Kidney (tissue), 13 donors: ENCODE measurements at regions not wholly inside any gene's neighbourhood (a gene's known extent, or its start where the extent isn't known, plus 50 kb on each side); places are given as distances from the start of the nearest gene placed in this dataset.

ENCODE experiments used
- DNase-seq, 5 donors: peaks; one replicate each; pipeline ENCODE4 v3.0.0-alpha.2; 2013 to 2020
- FAIRE-seq: peaks from 2 replicates; lab custom pipeline; 2012; peaks lifted over from hg19 to GRCh38; lab: Jason Lieb, UNC
- H3K27ac ChIP-seq, 2 donors: one replicate each; pipeline ENCODE4 v1.7.0; 2013; ENCODE audit warnings: low read depth in 2 of 2, low read length in 2 of 2, inconsistent platforms in 1 of 2
- H3K27me3 ChIP-seq: one replicate; pipeline ENCODE4 v1.7.1; 2013; ENCODE audit warnings: low read length, inconsistent platforms; ENCODE audit not compliant: control insufficient read depth, insufficient read depth
- H3K36me3 ChIP-seq, 3 donors: one replicate each; pipeline versions ENCODE4 v1.7.0 to v1.7.1; 2013; ENCODE audit warnings: low read length in 3 of 3, control low read depth in 1 of 3, inconsistent platforms in 1 of 3; ENCODE audit not compliant: insufficient read depth in 3 of 3, control insufficient read depth in 2 of 3
- H3K4me1 ChIP-seq, 3 donors: one replicate each; pipeline versions ENCODE4 v1.7.0 to v1.7.1; 2013; ENCODE audit warnings: low read length in 3 of 3, inconsistent platforms in 1 of 3, low read depth in 1 of 3; ENCODE audit not compliant: control insufficient read depth in 2 of 3, insufficient read depth in 2 of 3
- H3K4me3 ChIP-seq, 3 donors: one replicate each; pipeline versions ENCODE4 v1.7.0 to v1.8.1; 2013; ENCODE audit warnings: low read length in 3 of 3, control low read depth in 1 of 3, inconsistent platforms in 1 of 3
- H3K9ac ChIP-seq, 3 donors: one replicate each; pipeline versions ENCODE4 v1.7.0 to v1.7.1; 2013; ENCODE audit warnings: low read length in 3 of 3, control low read depth in 1 of 3, inconsistent platforms in 1 of 3
- H3K9me3 ChIP-seq, 3 donors: one replicate each; pipeline versions ENCODE4 v1.7.0 to v1.7.1; 2013; ENCODE audit warnings: low read length in 3 of 3, control low read depth in 1 of 3, inconsistent platforms in 1 of 3; ENCODE audit not compliant: control insufficient read depth in 2 of 3, insufficient read depth in 1 of 3
- intact Hi-C: fragments of 100-400 bp; cut with DNase I; formaldehyde crosslinking; loops from one replicate; pipeline ENCODE4 v1.11.1; 2022
- TF ChIP-seq, protein P1 (sequence below): IDR thresholded peaks from 3 replicates; pipeline ENCODE4 v1.5.1; 2012; ENCODE audit warnings: mild to moderate bottlenecking, moderate library complexity, borderline replicate concordance; ENCODE audit not compliant: insufficient read depth; ENCODE audit errors: extremely low read depth
- donor health status: control.
- donor health status: control.
- donor health status: control.
- donor health status: control.
- donor health status: control.
- donor health status: DM: yes; HTN: yes; CAD: no.
- donor health status: Normal renal cell carcinoma (clear cell type).

DNA sequence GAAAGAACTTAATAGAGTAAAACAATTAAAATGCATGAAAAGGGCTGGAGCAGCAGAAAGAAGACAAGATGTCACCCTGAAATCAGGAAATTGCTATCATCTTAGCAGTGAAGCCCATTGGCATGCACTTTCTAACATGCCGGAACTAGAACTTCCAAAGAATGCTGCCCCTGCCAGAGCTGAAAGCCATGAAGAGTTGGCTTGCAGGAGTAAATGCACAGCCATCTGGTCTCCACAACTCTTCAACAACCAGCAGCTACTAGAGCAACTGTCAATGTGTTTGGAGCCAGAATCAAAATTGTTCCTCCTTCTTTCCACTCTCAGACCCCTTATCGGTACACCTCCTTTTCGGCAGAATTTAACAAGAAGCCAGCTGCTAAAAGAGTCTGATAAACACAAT is 414.1 kb downstream of the KCNH5 start:
- Histone ChIP-seq H3K36me3 (no peaks in the 10 kb centered on the region), H3K4me1 (no peaks in the 10 kb centered on the region), H3K4me3 (no peak overlapping the region), H3K27ac (no peak overlapping the region), H3K9me3 (no peaks in the 10 kb centered on the region), H3K9ac (no peak overlapping the region), H3K27me3 (no peaks in the 10 kb centered on the region)
- intact Hi-C loops: no loop called here
- no peak for FAIRE-seq
- DNase-seq: no peak
- TF ChIP-seq, protein P1, sequence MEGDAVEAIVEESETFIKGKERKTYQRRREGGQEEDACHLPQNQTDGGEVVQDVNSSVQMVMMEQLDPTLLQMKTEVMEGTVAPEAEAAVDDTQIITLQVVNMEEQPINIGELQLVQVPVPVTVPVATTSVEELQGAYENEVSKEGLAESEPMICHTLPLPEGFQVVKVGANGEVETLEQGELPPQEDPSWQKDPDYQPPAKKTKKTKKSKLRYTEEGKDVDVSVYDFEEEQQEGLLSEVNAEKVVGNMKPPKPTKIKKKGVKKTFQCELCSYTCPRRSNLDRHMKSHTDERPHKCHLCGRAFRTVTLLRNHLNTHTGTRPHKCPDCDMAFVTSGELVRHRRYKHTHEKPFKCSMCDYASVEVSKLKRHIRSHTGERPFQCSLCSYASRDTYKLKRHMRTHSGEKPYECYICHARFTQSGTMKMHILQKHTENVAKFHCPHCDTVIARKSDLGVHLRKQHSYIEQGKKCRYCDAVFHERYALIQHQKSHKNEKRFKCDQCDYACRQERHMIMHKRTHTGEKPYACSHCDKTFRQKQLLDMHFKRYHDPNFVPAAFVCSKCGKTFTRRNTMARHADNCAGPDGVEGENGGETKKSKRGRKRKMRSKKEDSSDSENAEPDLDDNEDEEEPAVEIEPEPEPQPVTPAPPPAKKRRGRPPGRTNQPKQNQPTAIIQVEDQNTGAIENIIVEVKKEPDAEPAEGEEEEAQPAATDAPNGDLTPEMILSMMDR: no peak

DNA sequence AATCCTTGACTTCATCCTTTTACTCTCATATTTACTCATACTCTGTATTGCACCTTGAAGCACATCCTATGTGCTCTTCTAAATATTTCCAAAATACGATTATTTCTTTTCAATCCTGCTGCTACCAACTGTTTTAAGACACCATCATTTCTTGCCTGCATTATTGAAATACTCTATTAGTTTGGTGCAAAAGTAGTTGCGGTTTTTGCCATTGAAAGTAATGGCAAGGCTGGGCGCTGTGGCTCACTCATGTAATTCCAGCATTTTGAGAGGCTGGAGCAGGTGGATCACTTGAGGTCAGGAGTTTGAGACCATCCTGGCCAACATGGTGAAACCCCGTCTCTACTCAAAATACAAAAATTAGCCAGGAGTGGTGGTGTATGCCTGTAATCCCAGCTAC is 412.5 kb downstream of the KCNH5 start:
- Histone ChIP-seq H3K27ac (no peak overlapping the region), H3K9me3 (no peaks in the 10 kb centered on the region), H3K9ac (no peak overlapping the region), H3K4me1 (no peaks in the 10 kb centered on the region), H3K36me3 (no peaks in the 10 kb centered on the region), H3K4me3 (no peak overlapping the region), H3K27me3 (no peaks in the 10 kb centered on the region)
- no peak for FAIRE-seq
- intact Hi-C loops: no loop called here
- TF ChIP-seq, protein P1: no peak
- DNase-seq: no peak

DNA sequence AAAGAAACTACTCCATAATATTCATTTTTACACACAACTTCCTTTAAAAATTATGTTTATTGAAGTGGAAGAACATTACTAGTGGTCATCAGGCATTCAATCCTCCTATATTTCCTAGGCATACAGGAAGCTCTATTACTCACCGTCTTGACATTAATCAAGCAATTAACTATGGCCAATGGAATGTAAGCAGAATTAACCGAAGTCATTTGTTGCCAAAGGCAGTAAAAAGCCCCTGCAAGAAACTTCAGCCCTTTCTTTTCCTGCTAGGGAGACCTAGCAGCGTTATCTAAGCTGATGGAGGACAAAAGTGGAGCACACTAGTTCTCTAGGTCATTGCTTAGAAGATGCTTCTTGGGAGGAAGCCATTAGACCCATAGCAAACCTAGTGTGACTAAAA is 399.6 kb downstream of the KCNH5 start:
- Histone ChIP-seq H3K27me3 (no peaks in the 10 kb centered on the region), H3K9ac (no peak overlapping the region), H3K36me3 (no peaks in the 10 kb centered on the region), H3K9me3 (no peaks in the 10 kb centered on the region), H3K4me3 (no peak overlapping the region), H3K4me1 (no peaks in the 10 kb centered on the region), H3K27ac (no peak overlapping the region)
- intact Hi-C loops: no loop called here
- DNase-seq: no peak
- FAIRE-seq: no peak
- TF ChIP-seq, protein P1: no peak
